ENCODE measurements at regions not wholly inside any gene's neighbourhood (a gene's known extent, or its start where the extent isn't known, plus 50 kb on each side); places are given as distances from the start of the nearest gene placed in this dataset.

GRCh38 chr2:104425850-104426595 lies 427.9 kb upstream of the POU3F3 start:
- TF ChIP-seq, protein P1, sequence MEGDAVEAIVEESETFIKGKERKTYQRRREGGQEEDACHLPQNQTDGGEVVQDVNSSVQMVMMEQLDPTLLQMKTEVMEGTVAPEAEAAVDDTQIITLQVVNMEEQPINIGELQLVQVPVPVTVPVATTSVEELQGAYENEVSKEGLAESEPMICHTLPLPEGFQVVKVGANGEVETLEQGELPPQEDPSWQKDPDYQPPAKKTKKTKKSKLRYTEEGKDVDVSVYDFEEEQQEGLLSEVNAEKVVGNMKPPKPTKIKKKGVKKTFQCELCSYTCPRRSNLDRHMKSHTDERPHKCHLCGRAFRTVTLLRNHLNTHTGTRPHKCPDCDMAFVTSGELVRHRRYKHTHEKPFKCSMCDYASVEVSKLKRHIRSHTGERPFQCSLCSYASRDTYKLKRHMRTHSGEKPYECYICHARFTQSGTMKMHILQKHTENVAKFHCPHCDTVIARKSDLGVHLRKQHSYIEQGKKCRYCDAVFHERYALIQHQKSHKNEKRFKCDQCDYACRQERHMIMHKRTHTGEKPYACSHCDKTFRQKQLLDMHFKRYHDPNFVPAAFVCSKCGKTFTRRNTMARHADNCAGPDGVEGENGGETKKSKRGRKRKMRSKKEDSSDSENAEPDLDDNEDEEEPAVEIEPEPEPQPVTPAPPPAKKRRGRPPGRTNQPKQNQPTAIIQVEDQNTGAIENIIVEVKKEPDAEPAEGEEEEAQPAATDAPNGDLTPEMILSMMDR (IDR thresholded peaks at IDR 0.05): no peak
- TF ChIP-seq REST (IDR thresholded peaks at IDR 0.05; ENCODE audit: low read depth, low read length) (no peak), FOXJ3 (CRISPR knock-in tag; IDR thresholded peaks at IDR 0.05) (no peak), EP300 (IDR thresholded peaks at IDR 0.05; ENCODE audit: borderline replicate concordance in 1 of 2, low read depth in 1 of 2, low read length in 1 of 2) (no peak), CHD2 (IDR thresholded peaks at IDR 0.05; ENCODE audit: low read length, partially characterized antibody) (no peak), POLR2AphosphoS5 (IDR thresholded peaks at IDR 0.05; ENCODE audit: low read depth, low read length) (no peak)
